ENCODE measurements at regions not wholly inside any gene's neighbourhood (a gene's known extent, or its start where the extent isn't known, plus 50 kb on each side); places are given as distances from the start of the nearest gene placed in this dataset.

- no peak overlapping the region for H3K27ac ChIP-seq
- no peaks in the 10 kb centered on the region for H3K4me1 ChIP-seq
- no peak overlapping the region for H3K4me3 ChIP-seq
- no peaks in the 10 kb centered on the region for H3K27me3 ChIP-seq
- no peak for DNase-seq (ENCODE audit: low spot score in 2 of 2)
- no peaks in the 10 kb centered on the region for H3K36me3 ChIP-seq
- H3K9me3 ChIP-seq = no peaks in the 10 kb centered on the region
- WGBS = 34% methylated on average over 4 of the region's 4 CpGs
- TF ChIP-seq, protein P1, sequence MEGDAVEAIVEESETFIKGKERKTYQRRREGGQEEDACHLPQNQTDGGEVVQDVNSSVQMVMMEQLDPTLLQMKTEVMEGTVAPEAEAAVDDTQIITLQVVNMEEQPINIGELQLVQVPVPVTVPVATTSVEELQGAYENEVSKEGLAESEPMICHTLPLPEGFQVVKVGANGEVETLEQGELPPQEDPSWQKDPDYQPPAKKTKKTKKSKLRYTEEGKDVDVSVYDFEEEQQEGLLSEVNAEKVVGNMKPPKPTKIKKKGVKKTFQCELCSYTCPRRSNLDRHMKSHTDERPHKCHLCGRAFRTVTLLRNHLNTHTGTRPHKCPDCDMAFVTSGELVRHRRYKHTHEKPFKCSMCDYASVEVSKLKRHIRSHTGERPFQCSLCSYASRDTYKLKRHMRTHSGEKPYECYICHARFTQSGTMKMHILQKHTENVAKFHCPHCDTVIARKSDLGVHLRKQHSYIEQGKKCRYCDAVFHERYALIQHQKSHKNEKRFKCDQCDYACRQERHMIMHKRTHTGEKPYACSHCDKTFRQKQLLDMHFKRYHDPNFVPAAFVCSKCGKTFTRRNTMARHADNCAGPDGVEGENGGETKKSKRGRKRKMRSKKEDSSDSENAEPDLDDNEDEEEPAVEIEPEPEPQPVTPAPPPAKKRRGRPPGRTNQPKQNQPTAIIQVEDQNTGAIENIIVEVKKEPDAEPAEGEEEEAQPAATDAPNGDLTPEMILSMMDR (IDR thresholded peaks at IDR 0.05) = no peak
- TF ChIP-seq POLR2A (IDR thresholded peaks at IDR 0.05) (no peak), POLR2AphosphoS5 (IDR thresholded peaks at IDR 0.05) (no peak), EP300 (IDR thresholded peaks at IDR 0.05) (no peak)
Observed at GRCh38 chr16:59242556-59242955, 508.4 kb upstream of the GOT2 start.

GRCh38 chr16:59238246-59238645 lies 504.1 kb upstream of the GOT2 start:
- H3K4me3 ChIP-seq = no peak overlapping the region
- no peaks in the 10 kb centered on the region for H3K27me3 ChIP-seq
- TF ChIP-seq POLR2A (IDR thresholded peaks at IDR 0.05) = no peak
- TF ChIP-seq EP300 (IDR thresholded peaks at IDR 0.05) = no peak
- TF ChIP-seq POLR2AphosphoS5 (IDR thresholded peaks at IDR 0.05) = no peak
- TF ChIP-seq, protein P1 (IDR thresholded peaks at IDR 0.05) = no peak
- no peaks in the 10 kb centered on the region for H3K4me1 ChIP-seq
- H3K9me3 ChIP-seq = no peaks in the 10 kb centered on the region
- no peak for DNase-seq (ENCODE audit: low spot score in 2 of 2)
- no peak overlapping the region for H3K27ac ChIP-seq
- no peaks in the 10 kb centered on the region for H3K36me3 ChIP-seq
- WGBS = 90% methylated on average over 3 of the region's 3 CpGs

DNA sequence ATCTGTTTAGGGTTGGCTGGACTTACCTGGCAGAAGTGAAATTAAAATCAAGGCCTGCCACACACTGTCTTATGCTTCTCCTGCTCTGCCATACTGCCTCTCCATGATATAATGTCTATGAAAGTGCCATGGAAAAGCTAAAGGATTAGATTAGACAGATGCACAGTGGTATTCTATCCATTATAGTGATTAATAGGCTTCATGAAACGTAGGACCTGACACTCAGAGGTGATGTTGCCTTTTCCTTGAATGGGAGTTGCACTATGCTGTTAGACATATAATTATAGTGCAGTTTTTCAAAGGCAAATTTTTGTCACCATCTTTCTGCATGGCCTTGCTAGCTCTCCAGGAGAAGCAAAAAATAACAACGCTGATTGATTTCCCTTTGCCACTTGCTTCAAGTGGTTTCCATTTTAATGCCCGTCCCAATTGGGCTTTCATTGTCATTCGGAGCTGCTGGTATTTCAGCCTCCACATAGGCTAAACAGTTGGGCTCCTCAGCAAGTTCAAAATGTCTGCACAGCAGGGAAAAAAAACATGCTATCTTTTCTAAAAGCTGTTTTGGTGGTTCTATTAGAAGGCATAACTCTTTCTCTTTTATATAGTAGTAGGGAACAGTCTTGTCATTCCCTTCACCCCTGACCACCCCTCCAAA lies 502.8 kb upstream of the GOT2 start:
- no peak for TF ChIP-seq POLR2AphosphoS5 (IDR thresholded peaks at IDR 0.05)
- TF ChIP-seq POLR2A (IDR thresholded peaks at IDR 0.05) = no peak
- no peaks in the 10 kb centered on the region for H3K27me3 ChIP-seq
- H3K9me3 ChIP-seq = no peaks in the 10 kb centered on the region
- WGBS = 61% methylated on average over 4 of the region's 4 CpGs
- H3K36me3 ChIP-seq = no peaks in the 10 kb centered on the region
- DNase-seq (ENCODE audit: low spot score in 2 of 2) = no peak
- H3K27ac ChIP-seq = no peak overlapping the region
- H3K4me1 ChIP-seq = no peaks in the 10 kb centered on the region
- no peak overlapping the region for H3K4me3 ChIP-seq

DNA sequence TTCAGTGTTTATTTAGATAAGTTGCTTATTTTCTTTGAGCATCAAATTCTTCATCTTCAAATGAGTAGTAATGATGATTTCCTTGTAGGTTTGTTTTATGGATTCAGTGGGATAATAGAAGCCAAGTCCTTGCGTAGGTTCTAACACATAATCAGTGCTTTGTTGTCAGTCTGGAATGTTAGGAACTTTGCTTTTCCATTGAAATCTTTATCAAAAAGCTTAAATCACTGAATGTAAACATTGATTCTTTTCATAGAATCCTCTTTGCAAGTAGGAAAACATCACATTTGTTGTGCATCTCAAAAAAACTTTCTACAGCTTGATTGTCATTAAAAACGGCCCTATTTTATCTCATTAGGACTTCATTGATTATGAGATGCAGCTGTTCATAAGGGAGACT lies 490.3 kb upstream of the GOT2 start:
- Histone ChIP-seq H3K27ac (no peak overlapping the region), H3K4me1 (no peaks in the 10 kb centered on the region), H3K4me3 (no peak overlapping the region), H3K9me3 (no peaks in the 10 kb centered on the region), H3K27me3 (no peaks in the 10 kb centered on the region), H3K36me3 (no peaks in the 10 kb centered on the region)
- no peak for TF ChIP-seq POLR2A (IDR thresholded peaks at IDR 0.05)
- no peak for TF ChIP-seq POLR2AphosphoS5 (IDR thresholded peaks at IDR 0.05)
- no peak for TF ChIP-seq EP300 (IDR thresholded peaks at IDR 0.05)
- TF ChIP-seq, protein P1 (IDR thresholded peaks at IDR 0.05) = no peak
- DNase-seq (ENCODE audit: low spot score in 2 of 2) = no peak
- 64% methylated on average over 2 of the region's 2 CpGs for WGBS

DNA sequence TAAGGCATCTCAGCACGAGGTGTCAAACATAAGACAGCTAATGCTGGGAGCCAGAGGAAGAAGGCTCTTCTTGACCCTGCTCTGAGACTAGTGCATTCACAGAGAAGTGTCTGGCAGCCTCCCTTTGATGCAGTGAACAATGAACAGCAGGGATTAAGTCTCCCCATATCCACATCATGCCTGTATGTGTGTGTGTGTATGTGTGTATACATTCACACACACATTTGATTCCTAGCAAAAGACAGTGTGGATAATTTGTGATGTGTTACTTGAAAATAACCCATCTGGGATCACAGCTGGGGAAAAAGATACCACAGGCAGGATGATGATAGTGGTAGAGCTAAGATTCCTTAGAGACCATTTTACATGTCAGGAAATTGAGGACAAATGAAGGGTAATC lies 485.9 kb upstream of the GOT2 start:
- WGBS = 69% methylated on average over 1 of the region's 1 CpG
- no peak for DNase-seq (ENCODE audit: low spot score in 2 of 2)
- TF ChIP-seq, protein P1 (IDR thresholded peaks at IDR 0.05) = no peak
- TF ChIP-seq POLR2AphosphoS5 (IDR thresholded peaks at IDR 0.05) = no peak
- TF ChIP-seq POLR2A (IDR thresholded peaks at IDR 0.05) = no peak
- no peak for TF ChIP-seq EP300 (IDR thresholded peaks at IDR 0.05)

DNA sequence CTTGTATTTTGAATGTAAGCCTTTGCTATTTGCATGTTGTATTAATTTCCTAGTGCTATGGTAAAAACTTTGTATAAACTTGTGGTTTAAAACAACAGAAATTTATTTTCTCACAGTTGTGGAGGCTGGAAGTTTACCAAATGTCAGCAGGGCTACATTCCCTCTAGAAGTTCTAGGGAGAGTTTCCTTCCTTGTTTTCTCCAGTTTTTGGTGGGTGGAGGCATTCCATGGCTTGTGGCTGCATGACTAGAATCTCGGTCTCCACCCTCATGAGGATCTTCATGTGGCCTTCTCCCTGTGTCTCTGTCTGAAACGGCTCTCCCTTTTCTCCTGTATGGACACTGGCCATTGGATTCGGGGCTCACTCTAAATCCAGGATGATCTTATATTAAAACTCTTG lies 482.2 kb upstream of the GOT2 start:
- Histone ChIP-seq H3K27ac (no peak overlapping the region), H3K36me3 (no peaks in the 10 kb centered on the region), H3K27me3 (no peaks in the 10 kb centered on the region), H3K4me1 (no peaks in the 10 kb centered on the region), H3K4me3 (no peak overlapping the region), H3K9me3 (no peaks in the 10 kb centered on the region)
- 62% methylated on average over 3 of the region's 3 CpGs for WGBS
- DNase-seq (ENCODE audit: low spot score in 2 of 2) = no peak
- TF ChIP-seq POLR2A (IDR thresholded peaks at IDR 0.05) (no peak), EP300 (IDR thresholded peaks at IDR 0.05) (no peak), POLR2AphosphoS5 (IDR thresholded peaks at IDR 0.05) (no peak)
- TF ChIP-seq, protein P1 (IDR thresholded peaks at IDR 0.05) = no peak

More for the DNA sequence above, 485.9 kb upstream of the GOT2 start:
- no peak overlapping the region for H3K27ac ChIP-seq
- no peaks in the 10 kb centered on the region for H3K27me3 ChIP-seq
- no peaks in the 10 kb centered on the region for H3K36me3 ChIP-seq
- no peaks in the 10 kb centered on the region for H3K9me3 ChIP-seq
- H3K4me1 ChIP-seq = no peaks in the 10 kb centered on the region
- H3K4me3 ChIP-seq = no peak overlapping the region
